ENCODE measurements at regions not wholly inside any gene's neighbourhood (a gene's known extent, or its start where the extent isn't known, plus 50 kb on each side); places are given as distances from the start of the nearest gene placed in this dataset.

DNA sequence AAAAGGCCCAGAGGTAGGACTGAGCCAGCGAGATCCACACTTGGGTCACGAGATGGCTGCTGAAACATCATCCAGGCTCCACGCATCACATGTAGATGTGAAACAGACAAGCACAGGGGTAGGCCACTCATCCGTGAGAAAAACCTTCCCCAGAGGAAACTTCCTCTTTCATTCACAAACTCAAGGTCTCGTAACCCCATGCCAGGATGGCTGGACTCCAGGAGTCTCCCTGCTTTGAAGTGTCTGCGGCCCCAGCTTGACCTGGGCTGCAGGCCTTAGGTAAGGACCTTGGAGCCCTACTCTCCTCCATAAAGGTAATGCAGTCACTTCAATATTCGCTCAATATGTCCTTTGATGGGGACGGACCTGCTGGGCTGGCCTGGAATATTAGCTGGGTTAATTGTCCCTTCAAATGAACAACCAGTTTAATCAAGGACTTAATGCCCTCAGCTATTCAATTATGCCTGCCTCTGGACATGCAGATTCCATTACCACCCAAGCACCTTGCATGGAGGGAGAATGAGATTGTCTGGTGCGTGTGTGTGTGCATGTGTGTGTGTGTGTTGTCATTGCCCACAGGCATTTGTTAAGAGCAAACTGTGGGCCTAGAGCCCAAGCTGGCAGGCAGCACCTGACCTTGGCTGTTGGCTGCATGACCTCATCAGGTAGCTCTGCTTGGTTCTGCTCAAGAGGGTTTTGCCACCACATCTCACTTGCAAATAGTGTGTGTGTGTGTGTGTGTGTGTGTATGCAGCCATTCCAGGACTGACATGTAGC, 186.9 kb upstream of the TLE3 start:
- ChIA-PET POLR2A (no interaction called here), CTCF (no interaction called here)
- Histone ChIP-seq H3K4me3 (ENCODE audit: low read depth, low read length) (no peak overlapping the region), H3K9me3 (ENCODE audit: control insufficient read depth, insufficient read depth, low read length) (no peaks in the 10 kb centered on the region), H3K27me3 (ENCODE audit: control insufficient read depth, insufficient read depth, low read length) (peaks cover 6% of the 10 kb centered on the region), H3K27ac (ENCODE audit: low read depth, low read length) (no peak overlapping the region)
- DNase-seq (ENCODE audit: low read depth, low spot score): no peak
- TF ChIP-seq, protein P1, sequence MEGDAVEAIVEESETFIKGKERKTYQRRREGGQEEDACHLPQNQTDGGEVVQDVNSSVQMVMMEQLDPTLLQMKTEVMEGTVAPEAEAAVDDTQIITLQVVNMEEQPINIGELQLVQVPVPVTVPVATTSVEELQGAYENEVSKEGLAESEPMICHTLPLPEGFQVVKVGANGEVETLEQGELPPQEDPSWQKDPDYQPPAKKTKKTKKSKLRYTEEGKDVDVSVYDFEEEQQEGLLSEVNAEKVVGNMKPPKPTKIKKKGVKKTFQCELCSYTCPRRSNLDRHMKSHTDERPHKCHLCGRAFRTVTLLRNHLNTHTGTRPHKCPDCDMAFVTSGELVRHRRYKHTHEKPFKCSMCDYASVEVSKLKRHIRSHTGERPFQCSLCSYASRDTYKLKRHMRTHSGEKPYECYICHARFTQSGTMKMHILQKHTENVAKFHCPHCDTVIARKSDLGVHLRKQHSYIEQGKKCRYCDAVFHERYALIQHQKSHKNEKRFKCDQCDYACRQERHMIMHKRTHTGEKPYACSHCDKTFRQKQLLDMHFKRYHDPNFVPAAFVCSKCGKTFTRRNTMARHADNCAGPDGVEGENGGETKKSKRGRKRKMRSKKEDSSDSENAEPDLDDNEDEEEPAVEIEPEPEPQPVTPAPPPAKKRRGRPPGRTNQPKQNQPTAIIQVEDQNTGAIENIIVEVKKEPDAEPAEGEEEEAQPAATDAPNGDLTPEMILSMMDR (IDR thresholded peaks at IDR 0.05; ENCODE audit: low read depth, low read length): no peak

DNA sequence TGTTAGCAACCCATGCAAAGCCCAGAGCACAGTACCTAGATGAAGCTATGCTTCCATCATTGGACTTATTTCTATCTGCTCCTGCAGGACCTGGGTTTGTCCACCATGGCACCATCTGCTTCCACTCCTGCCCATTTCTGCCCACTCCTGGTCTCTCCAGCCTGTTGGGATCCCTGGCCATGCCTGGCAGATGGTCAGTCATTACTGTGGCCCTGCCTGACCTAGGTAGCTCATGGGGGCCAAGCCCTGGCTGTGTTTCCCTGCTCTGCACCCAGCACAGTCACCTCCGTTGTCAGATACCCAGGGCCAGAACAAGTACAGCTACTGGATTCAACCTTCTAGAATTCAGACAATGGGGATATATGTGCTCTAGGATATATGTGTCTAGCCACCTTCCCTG, 185.8 kb upstream of the TLE3 start:
- ChIA-PET CTCF (no interaction called here), POLR2A (no interaction called here)
- Histone ChIP-seq H3K27me3 (ENCODE audit: control insufficient read depth, insufficient read depth, low read length) (peaks cover 5% of the 10 kb centered on the region), H3K27ac (ENCODE audit: low read depth, low read length) (no peak overlapping the region), H3K4me3 (ENCODE audit: low read depth, low read length) (no peak overlapping the region), H3K9me3 (ENCODE audit: control insufficient read depth, insufficient read depth, low read length) (no peaks in the 10 kb centered on the region)
- TF ChIP-seq, protein P1 (IDR thresholded peaks at IDR 0.05; ENCODE audit: low read depth, low read length): no peak
- no peak for DNase-seq (ENCODE audit: low read depth, low spot score)

DNA sequence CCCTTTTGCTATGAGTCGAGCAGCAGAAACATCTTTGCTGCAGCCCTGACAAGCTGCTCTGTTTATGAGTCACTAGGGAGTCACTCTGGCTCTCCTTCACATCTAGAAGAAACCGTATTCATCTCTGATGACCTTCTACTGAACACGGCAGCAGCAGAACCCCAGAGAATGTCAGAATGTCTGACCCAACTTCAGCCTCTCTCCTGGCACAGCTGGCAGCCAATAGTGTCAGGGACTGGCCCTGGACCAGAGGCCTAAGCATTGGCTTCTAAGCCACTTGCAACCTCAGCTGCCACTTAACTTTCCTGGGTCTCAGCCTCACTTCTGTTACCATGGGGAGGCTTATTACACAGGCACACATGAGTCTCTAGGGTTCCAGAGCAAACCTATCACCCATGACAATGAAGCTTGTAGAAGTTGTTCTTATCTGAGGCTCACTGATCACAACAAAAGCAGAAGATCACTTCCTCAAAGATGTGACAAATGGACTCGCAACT, 184.1 kb upstream of the TLE3 start:
- Histone ChIP-seq H3K4me3 (ENCODE audit: low read depth, low read length) (no peak overlapping the region), H3K27me3 (ENCODE audit: control insufficient read depth, insufficient read depth, low read length) (peaks cover 2% of the 10 kb centered on the region), H3K9me3 (ENCODE audit: control insufficient read depth, insufficient read depth, low read length) (no peaks in the 10 kb centered on the region), H3K27ac (ENCODE audit: low read depth, low read length) (peak overlapping the region; percentile 21)
- POLR2A ChIA-PET: no interaction called here
- CTCF ChIA-PET: no interaction called here
- DNase-seq (ENCODE audit: low read depth, low spot score): no peak
- TF ChIP-seq, protein P1 (IDR thresholded peaks at IDR 0.05; ENCODE audit: low read depth, low read length): no peak

DNA sequence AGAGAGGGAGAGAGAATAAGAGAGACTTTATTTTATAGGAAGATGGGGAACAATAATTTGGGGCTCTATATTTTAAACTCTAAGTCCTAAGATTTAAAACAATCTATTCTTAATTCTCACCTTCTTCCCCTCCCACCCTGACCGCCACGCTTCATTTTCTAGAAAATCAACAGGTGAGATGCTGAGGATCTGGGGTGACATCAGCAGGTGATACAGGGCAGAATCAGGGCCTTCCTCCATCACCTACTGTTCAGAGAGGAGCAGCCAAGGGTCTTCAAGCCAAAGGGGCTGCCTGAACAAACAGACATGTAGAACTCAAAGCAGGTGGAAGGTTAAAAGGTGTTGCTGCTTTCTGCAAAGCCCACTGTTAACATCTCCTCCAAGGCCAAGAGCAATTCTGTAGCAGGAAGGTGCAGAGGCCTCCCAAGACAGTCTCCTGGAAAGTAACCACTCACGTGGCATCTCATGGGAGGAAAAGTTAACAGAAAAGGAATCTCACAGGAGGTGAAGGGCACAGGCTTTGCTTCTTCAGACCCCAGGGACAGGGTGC, 183.6 kb upstream of the TLE3 start:
- Histone ChIP-seq H3K4me3 (ENCODE audit: low read depth, low read length) (no peak overlapping the region), H3K27ac (ENCODE audit: low read depth, low read length) (peak overlapping the region; percentile 21), H3K9me3 (ENCODE audit: control insufficient read depth, insufficient read depth, low read length) (no peaks in the 10 kb centered on the region), H3K27me3 (ENCODE audit: control insufficient read depth, insufficient read depth, low read length) (peaks cover 2% of the 10 kb centered on the region)
- ChIA-PET CTCF (no interaction called here), POLR2A (no interaction called here)
- no peak for DNase-seq (ENCODE audit: low read depth, low spot score)
- TF ChIP-seq, protein P1 (IDR thresholded peaks at IDR 0.05; ENCODE audit: low read depth, low read length): no peak

DNA sequence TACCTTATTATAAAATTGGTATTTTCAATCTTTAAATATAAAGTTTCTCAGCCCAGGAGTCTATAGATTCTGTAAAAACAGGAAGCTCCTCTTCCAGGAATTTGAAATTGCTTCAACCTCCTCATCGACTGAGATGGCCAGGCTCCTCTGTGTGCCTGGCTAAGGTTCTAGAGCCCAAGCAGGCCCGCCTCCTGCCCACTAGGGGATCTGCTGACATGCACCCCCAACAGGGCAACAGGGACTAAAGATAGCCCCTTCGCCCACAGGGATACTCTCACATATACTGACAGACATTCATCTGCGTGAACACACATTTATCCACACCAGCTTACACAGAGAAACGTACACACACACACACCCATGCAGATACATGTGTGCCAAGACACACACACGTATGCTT, 183.1 kb upstream of the TLE3 start:
- DNase-seq (ENCODE audit: low read depth, low spot score): no peak
- Histone ChIP-seq H3K4me3 (ENCODE audit: low read depth, low read length) (no peak overlapping the region), H3K9me3 (ENCODE audit: control insufficient read depth, insufficient read depth, low read length) (no peaks in the 10 kb centered on the region), H3K27ac (ENCODE audit: low read depth, low read length) (no peak overlapping the region), H3K27me3 (ENCODE audit: control insufficient read depth, insufficient read depth, low read length) (peaks cover 2% of the 10 kb centered on the region)
- TF ChIP-seq, protein P1 (IDR thresholded peaks at IDR 0.05; ENCODE audit: low read depth, low read length): no peak
- POLR2A ChIA-PET: no interaction called here
- CTCF ChIA-PET: no interaction called here

Measured in AG04450 (cell line).